Gastrocnemius medialis (tissue), 4 donors: ENCODE measurements at regions not wholly inside any gene's neighbourhood (a gene's known extent, or its start where the extent isn't known, plus 50 kb on each side); places are given as distances from the start of the nearest gene placed in this dataset.

ENCODE experiments used
- ATAC-seq, 2 donors: fragments of 150-250 bp; one replicate each; pipeline ENCODE4 v1.9.1; 2016
- DNase-seq, 2 donors: peaks; one replicate each; pipeline ENCODE4 v3.0.0-alpha.2; 2019
- H3K27ac ChIP-seq, 4 donors: fragments of 200-600 bp; sonication (generic); 1 replicate in 1 of 4; 2 replicates in 3 of 4; pipeline ENCODE4 v1.5.1; 2016 to 2018; ENCODE audit warnings: mild to moderate bottlenecking in 2 of 4, moderate library complexity in 1 of 4
- H3K27me3 ChIP-seq, 3 donors: fragments of 200-600 bp; sonication (generic) in 2 of 3; 1 replicate in 1 of 3; 2 replicates in 2 of 3; pipeline versions ENCODE4 v1.5.1 to v1.6.0; 2016 to 2019; ENCODE audit warnings: mild to moderate bottlenecking in 1 of 3, moderate library complexity in 1 of 3
- H3K36me3 ChIP-seq, 2 donors: fragments of 200-600 bp; sonication (generic) in 1 of 2; one replicate each; pipeline ENCODE4 v1.5.1; 2017 to 2018
- H3K4me1 ChIP-seq, 2 donors: fragments of 200-600 bp; sonication (generic) in 1 of 2; one replicate each; pipeline ENCODE4 v1.5.1; 2016 to 2017; ENCODE audit warnings: mild to moderate bottlenecking in 2 of 2
- H3K4me3 ChIP-seq, 4 donors: fragments of 200-600 bp; sonication (generic) in 3 of 4; 1 replicate in 1 of 4; 2 replicates in 3 of 4; pipeline ENCODE4 v1.5.1; 2016 to 2019; ENCODE audit warnings: mild to moderate bottlenecking in 2 of 4
- H3K9me3 ChIP-seq, 3 donors: fragments of 200-600 bp; sonication (generic) in 2 of 3; 1 replicate in 1 of 3; 2 replicates in 2 of 3; pipeline ENCODE4 v1.5.1; 2016 to 2019
- POLR2A ChIP-seq, 2 donors: fragments of 450-650 bp; IDR thresholded peaks; one replicate each; pipeline ENCODE4 v1.6.1; 2017; ENCODE audit warnings: antibody characterized with exemption in 2 of 2, mild to moderate bottlenecking in 2 of 2, moderate library complexity in 2 of 2
- in situ Hi-C, 4 donors: fragments of 200-750 bp; cut with MboI; loops; one replicate each; pipeline versions ENCODE4 v1.15.0 to v1.8.0; 2017; ENCODE audit warnings: low sequenced_read_pairs in 4 of 4
- intact Hi-C: fragments of 100-400 bp; cut with DNase I; formaldehyde crosslinking; loops from one replicate; pipeline ENCODE4 v1.15.1; 2023; ENCODE audit warnings: low total_unique reads
- TF ChIP-seq, protein P1 (sequence below), 5 experiments: fragments of 450-650 bp in 3 of 5; fragments of 200-600 bp in 2 of 5; sonication (generic) in 2 of 5; IDR thresholded peaks in 4 of 5; conservative IDR thresholded peaks in 1 of 5; 1 replicate in 4 of 5; 2 replicates in 1 of 5; pipeline ENCODE4 v1.5.1; 2016 to 2019; ENCODE audit warnings: antibody characterized with exemption in 5 of 5, mild to moderate bottlenecking in 3 of 5, moderate library complexity in 3 of 5

DNA sequence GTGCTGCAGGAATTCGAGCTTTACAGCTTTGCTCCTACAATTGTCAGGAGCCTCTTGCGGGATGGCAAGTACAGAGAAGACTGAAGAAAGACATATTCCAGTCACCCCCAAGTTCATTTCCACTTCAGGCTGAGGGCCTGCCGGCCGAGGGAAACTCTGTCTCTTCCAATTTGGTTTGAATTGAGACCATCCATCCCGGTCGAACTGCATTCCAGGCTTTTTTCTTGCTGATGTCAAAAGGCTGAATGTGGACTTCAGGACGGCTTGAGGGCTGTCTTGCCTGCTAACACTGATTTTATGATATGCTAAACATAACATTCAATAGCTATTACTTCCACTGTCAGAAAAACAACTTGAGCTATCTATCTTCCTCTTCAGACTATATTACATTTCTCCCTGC lies 79.8 kb upstream of the PLXNA2 start:
- no peaks in the 10 kb centered on the region for H3K27me3 ChIP-seq
- TF ChIP-seq, protein P1, sequence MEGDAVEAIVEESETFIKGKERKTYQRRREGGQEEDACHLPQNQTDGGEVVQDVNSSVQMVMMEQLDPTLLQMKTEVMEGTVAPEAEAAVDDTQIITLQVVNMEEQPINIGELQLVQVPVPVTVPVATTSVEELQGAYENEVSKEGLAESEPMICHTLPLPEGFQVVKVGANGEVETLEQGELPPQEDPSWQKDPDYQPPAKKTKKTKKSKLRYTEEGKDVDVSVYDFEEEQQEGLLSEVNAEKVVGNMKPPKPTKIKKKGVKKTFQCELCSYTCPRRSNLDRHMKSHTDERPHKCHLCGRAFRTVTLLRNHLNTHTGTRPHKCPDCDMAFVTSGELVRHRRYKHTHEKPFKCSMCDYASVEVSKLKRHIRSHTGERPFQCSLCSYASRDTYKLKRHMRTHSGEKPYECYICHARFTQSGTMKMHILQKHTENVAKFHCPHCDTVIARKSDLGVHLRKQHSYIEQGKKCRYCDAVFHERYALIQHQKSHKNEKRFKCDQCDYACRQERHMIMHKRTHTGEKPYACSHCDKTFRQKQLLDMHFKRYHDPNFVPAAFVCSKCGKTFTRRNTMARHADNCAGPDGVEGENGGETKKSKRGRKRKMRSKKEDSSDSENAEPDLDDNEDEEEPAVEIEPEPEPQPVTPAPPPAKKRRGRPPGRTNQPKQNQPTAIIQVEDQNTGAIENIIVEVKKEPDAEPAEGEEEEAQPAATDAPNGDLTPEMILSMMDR (IDR thresholded peaks at IDR 0.05 in 4 of 5, conservative IDR thresholded peaks at IDR 0.05 in 1 of 5), result no peak
- no peak for TF ChIP-seq POLR2A (IDR thresholded peaks at IDR 0.05)
- no peak for ATAC-seq
- in situ Hi-C loops, result no loop called here
- H3K36me3 ChIP-seq, result no peaks in the 10 kb centered on the region
- H3K27ac ChIP-seq, result no peak overlapping the region
- DNase-seq, result no peak
- no peak overlapping the region for H3K4me3 ChIP-seq
- no peaks in the 10 kb centered on the region for H3K9me3 ChIP-seq
- intact Hi-C loops, result no loop called here
- H3K4me1 ChIP-seq, result no peaks in the 10 kb centered on the region

DNA sequence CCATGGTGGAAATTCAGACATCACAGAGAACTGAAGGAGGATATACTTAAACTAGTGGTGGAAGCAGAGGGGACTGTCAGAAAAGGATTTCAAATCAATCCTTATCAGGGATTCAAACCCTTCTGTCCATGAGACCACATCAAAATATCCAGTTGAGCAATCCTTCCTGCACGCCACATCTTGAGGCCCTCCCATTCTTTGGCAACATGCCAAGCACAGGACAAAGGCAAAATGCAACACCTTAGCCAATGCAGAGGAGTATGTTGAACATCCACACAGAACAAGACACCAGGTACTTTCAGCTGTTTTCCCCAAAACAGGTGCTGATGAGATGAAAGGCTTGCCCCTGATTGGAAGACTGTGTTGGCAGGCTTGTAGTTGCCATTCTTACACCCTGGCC lies 81.8 kb upstream of the PLXNA2 start:
- Histone ChIP-seq H3K4me1 (no peaks in the 10 kb centered on the region), H3K4me3 (no peak overlapping the region), H3K27me3 (no peaks in the 10 kb centered on the region), H3K9me3 (no peaks in the 10 kb centered on the region), H3K36me3 (no peaks in the 10 kb centered on the region), H3K27ac (no peak overlapping the region)
- in situ Hi-C loops (no loop called here), intact Hi-C loops (no loop called here)
- DNase-seq (no peak), ATAC-seq (no peak)
- TF ChIP-seq, protein P1 (IDR thresholded peaks at IDR 0.05 in 4 of 5, conservative IDR thresholded peaks at IDR 0.05 in 1 of 5), result no peak
- no peak for TF ChIP-seq POLR2A (IDR thresholded peaks at IDR 0.05)

DNA sequence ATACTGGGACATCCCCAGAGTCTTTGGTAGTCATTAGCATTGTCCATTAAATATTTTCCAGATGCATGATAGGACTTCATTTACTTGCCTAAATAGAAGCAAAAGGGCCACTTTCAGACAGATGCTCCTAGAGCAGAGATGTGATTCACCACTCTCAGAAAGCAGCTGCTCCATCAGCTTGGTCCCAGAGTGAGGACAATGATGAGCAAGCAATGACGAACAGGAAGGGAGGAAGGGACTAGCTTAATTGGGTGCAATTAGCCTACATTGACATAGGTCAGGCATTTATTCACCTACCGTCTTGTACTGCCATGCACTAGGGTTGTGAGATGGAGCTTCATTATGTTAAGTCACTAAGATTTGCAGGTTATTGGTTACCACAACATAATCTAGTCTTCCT lies 85.1 kb upstream of the PLXNA2 start:
- H3K27ac ChIP-seq, result no peak overlapping the region
- no peaks in the 10 kb centered on the region for H3K9me3 ChIP-seq
- no peaks in the 10 kb centered on the region for H3K27me3 ChIP-seq
- TF ChIP-seq, protein P1 (IDR thresholded peaks at IDR 0.05 in 4 of 5, conservative IDR thresholded peaks at IDR 0.05 in 1 of 5), result no peak
- no peak for TF ChIP-seq POLR2A (IDR thresholded peaks at IDR 0.05)
- in situ Hi-C loops (no loop called here), intact Hi-C loops (no loop called here)
- DNase-seq (no peak), ATAC-seq (no peak)
- H3K36me3 ChIP-seq, result no peaks in the 10 kb centered on the region
- no peak overlapping the region for H3K4me3 ChIP-seq
- H3K4me1 ChIP-seq, result no peaks in the 10 kb centered on the region

DNA sequence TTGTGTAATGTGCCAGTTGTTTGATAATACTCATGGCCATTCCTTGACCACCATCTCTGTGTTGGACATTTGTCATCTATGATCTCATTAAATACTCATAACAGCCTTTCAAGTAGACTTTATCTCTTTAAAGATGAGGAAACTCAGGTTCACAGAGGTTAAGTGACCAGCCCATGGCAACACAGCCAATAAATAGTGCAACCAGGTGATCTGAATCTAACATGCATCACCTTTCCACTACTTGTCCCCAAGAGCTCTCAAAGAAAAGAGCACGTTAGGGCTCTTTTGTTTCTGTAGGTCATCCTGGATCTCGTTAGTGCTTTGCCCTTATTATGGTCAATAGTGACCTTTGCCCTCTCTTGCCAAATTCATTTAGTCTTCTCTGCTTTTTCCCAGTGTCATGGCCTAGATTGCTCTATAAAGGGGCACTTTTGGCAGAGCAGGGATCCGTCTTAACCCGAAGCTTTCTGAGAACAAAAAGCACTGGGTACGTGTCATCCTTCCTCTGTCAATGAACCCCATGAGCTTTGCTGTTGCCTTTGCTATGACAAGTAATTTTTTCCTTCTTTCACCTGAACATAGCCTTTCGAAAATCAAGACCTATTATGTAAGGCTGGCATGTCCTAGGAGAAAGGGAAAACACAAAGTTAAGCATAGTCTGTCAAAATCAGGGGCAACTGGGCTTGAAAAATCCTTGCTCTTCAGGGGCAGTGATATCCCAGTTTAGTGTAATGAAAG lies 88.0 kb upstream of the PLXNA2 start:
- TF ChIP-seq, protein P1 (IDR thresholded peaks at IDR 0.05 in 4 of 5, conservative IDR thresholded peaks at IDR 0.05 in 1 of 5), result no peak
- no peak for TF ChIP-seq POLR2A (IDR thresholded peaks at IDR 0.05)
- no peak for DNase-seq
- no peak overlapping the region for H3K4me3 ChIP-seq
- intact Hi-C loops, result no loop called here
- H3K36me3 ChIP-seq, result no peaks in the 10 kb centered on the region
- H3K9me3 ChIP-seq, result no peaks in the 10 kb centered on the region
- no peaks in the 10 kb centered on the region for H3K4me1 ChIP-seq
- ATAC-seq, result no peak
- no peaks in the 10 kb centered on the region for H3K27me3 ChIP-seq
- in situ Hi-C loops, result no loop called here
- no peak overlapping the region for H3K27ac ChIP-seq

DNA sequence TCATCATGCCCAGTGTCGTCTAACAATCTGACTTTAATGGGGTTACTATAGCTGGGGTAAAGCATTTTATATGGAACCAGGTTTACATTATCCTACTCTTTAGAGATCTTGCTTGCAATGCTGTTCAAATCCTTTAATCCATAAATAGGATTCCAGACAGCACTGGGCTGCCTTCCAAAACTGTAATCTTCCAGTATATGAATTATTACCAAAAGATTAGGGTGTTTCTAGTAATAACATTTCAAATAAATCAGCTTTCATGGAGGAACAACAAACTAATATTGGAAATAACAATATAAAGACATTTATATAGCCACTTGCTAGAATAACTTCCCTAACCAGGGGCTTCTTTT lies 88.6 kb upstream of the PLXNA2 start:
- in situ Hi-C loops, result no loop called here

More for the DNA sequence above, 88.6 kb upstream of the PLXNA2 start:
- Histone ChIP-seq H3K36me3 (no peaks in the 10 kb centered on the region), H3K9me3 (no peaks in the 10 kb centered on the region), H3K4me1 (no peaks in the 10 kb centered on the region), H3K27ac (no peak overlapping the region), H3K27me3 (no peaks in the 10 kb centered on the region), H3K4me3 (no peak overlapping the region)
- ATAC-seq (no peak), DNase-seq (no peak)
- TF ChIP-seq POLR2A (IDR thresholded peaks at IDR 0.05), result no peak
- TF ChIP-seq, protein P1 (IDR thresholded peaks at IDR 0.05 in 4 of 5, conservative IDR thresholded peaks at IDR 0.05 in 1 of 5), result no peak
- intact Hi-C loops, result no loop called here
